ENCODE measurements at regions not wholly inside any gene's neighbourhood (a gene's known extent, or its start where the extent isn't known, plus 50 kb on each side); places are given as distances from the start of the nearest gene placed in this dataset.

DNA sequence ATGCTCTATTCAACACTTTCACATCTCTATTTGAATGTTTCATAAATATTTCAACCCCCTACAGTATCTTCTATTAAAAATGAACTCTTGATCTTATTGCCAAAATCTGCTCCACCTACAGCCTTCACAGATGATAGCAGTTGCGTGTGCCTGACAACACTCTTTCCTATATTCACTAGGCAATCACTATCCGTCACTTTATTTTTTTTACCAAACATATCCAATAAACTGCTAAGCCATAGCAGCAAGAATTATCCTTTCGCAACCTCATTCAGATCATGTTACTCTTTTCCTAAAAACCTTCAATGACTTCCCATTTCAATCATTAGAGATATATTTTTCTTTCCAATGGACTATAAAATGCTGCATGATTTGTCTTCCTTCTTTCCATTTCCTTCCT, 629.8 kb upstream of the PCDH9 start:
- DNase-seq = no peak

DNA sequence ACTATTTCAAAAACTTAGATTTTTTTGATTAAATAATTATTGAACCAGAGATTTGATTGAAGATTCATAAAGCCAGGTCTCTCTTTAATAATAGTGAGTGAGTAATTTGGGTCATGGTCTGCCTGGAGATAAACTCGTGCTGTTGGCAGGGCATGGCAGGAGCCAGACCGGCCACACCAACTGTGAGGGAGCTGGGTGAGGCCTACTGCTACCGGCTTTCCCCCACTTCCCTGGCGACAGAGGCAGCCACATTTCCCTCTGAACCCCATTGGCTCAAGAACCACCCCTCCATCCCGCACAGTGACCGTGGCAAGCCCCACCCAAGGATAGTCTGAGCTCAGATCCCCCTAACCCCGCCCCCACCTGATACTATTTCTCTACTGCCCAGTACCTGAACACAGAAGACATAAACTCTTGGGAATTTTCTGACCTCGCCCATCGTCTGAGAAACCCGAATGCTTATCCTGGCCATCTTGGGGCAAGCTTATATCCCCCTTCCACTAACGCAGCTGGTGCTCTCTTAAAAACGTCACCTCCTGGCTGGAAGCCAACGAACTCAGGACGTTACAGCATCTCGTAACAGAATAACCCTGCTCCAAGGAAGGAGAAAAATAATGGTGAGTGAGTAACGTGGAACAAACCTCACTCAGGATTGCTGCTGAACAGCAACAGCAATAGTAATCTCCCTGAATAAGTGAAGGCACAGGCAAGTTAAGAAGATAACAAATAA, 627.6 kb upstream of the PCDH9 start:
- DNase-seq = no peak

DNA sequence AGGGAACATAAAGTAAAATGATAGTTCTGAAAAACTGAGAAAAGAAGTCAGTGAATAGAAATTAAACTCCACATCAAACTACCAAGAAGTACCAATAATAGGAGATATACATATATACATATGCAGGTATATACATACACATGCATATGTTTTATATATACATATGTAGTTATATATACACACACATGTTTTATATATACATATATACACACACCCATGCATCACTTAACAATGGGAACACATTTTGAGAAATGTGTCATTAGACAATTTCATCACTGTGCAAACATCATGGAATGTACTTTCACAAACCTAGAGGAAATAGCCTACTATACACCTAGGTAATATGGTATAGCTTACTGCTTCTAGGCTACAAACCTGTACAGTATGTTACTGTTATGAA, 626.8 kb upstream of the PCDH9 start:
- no peak for DNase-seq

DNA sequence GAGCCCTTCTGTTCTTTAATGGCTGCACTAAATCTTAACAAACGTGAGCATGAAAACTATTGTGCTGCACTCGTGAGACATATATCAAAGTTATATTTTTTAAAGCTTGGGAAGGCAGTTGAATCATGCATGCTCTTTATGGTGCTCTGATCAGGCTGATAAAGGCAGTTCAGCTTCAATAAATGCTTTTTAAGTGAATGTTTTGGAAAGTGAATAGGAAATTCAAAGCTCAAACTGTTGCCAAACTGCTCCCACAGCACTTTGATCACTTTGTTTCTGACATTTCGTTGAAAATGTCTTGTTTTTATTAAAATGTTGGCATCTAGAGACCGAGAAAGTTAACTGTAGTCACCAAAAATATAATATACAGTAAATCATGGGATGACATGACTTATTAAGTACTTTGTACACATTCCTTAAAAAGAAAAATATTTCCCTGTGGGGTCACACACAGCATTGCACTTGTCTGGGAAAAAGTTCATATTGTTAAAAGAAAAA, 625.7 kb upstream of the PCDH9 start:
- DNase-seq = no peak

DNA sequence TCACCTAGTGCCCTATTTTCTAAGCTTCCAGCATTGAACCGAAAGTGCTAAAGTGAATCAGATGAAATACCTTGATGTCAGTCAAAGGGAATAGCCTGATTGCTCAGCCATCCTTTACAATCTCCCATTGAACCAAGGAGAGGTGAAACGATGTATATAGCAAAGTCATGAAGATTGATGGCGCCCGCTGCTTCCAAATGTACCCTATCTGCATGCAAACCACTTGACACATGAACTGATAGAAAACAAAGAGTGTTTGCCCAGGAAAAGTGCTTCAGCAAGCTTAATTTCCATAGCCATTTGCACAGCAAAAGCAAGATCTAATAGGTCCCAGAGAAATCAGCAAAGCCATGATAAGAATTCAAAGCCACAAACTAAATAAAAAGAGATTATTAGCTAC, 624.9 kb upstream of the PCDH9 start:
- DNase-seq = no peak

DNA sequence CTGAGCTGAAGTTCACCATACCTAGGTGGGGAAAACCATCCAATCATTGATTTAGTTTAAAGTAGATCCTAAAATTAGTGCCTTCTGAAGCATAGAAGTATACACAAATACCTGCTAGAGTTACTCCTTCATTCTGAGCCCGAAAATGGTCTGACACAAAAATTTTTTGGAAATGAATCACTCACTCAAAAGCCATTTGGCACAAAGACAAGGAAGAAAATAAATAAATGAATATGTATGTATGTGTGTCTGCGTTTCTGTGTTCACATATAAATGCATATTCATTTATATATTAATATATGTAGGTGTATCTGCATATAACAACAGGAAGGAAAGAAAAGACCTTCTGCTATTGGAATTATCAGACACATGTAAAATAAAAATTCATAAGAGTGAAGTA, 614.4 kb upstream of the PCDH9 start:
- no peak for DNase-seq

DNA sequence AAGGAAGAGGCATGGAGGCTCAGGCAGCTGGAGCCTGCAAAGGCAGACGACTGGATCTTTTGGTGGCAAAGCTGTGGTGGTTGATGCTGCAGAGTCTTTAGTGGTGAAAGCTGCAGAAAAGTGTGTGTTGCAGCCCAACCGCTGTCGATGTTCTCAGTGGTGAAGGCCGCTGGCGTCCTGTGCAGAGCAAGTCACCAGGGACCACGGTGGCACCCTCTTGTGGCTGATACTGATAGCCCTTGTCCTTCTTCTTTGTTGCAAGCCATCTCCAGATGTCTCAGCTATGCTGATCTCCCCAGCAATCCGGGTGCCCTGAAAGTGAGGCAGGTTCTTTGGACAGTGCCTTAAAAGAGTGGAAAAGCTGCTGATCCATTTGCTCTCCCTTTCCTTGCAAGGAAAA, 610.9 kb upstream of the PCDH9 start:
- DNase-seq = peak; percentile 2

DNA sequence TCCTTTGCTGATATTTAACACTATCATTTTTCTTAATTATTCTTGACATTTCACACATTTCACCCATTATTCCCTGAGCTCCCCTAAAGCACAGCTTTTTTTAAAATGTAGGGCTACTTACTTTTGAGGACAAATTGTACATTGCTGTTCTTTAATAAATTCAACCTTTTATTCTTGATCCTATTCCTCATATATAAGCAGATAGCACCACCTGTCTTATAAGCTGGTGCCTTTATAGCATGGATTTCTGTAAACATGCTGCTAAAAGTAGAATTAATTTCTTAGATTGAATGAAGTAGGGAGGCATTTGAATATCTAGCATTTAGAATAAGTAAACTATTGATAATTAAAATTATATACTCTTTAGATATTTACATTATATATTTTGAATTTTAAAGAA, 603.4 kb upstream of the PCDH9 start:
- DNase-seq = no peak

DNA sequence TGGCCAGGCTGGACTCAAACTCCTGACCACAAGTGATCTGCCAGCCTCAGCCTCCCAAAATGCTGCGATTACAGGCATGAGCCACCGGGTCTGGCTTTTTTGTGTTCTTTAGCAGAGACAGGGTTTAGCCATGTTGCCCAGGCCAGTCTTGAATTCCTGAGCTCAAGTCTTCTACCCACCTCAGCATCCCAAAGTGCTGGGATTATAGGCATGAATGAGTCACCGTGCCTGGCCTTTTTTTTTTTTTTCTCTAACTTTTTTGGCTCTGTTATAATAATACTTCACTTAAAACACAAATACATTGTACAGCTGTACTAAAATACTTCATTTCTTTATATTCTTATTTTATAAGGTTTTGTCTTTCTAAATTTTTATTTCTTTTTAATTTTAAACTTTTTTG, 599.5 kb upstream of the PCDH9 start:
- no peak for DNase-seq

DNA sequence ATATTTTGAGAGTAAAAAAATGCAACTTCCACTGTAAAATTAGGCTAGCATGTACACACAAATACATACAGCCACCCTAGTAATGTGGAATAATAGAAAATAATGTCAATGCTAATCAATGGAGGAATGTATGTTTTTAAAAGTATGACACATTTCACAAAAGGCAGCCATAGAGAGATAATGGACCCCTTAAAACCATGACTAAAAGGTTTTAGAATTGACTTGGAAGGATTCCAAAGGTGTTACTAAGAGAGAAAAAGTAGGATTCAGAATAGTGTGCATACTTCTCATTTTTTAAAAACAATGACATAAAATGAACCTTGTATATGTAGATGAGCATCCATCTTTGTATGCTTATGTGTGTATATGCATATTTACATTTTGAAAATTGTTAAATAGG, 597.9 kb upstream of the PCDH9 start:
- DNase-seq = no peak

DNA sequence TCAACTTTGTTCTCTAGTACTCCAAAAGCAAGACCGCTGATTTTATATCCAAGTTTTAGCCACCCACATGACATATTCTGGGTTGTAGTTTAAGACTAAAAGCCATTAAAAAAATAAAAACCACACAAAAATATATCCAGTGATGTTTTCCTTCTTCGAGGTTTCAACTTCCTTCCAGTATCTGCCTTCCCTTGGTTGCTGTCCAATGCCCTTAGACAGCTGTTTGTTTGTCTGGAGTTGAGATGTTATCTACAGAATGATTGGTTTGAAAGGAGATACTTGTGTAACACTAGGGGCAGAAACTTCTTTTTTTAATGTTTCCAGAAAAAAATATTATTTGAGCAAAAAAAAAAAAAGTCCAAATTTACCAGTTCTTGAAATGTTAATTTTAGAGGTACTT, 591.5 kb upstream of the PCDH9 start:
- no peak for DNase-seq

DNA sequence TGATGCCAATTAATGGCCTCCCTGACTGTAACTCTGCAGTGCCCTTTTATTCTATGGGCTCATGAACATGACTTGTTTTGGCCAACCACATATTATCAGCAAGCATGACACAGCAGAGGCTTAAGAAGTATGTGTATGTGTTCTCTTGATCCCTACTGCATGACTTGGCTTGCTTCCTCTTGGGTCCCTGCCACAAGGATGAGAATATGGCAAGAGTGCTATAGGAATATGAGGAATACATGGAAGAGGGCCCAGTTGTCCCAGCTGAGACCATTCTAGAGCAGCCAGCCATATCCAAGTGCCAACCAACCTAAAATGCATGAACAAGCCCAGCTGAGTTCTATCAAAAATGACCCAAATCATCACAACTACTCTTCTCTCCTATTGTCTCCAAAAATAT, 576.7 kb upstream of the PCDH9 start:
- DNase-seq = peak; percentile 1

DNA sequence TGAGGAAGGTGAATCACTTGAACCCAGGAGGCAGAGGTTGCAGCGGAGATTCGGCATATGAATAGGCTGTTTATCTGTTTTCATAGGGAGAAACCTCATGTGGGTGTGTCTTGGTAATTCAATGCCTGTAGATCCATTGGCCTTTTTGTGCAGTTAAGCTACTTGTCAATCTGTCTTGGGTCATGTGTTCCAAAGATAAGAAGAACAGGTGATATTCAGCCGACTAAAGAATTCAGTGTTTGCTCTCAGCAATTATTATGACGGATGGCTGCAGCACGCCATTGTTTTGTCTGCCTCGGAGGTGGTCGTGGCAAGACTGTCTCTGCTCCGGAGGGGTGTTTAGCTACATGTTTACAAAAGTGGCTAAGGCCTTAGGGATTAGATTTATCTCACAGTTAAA, 573.0 kb upstream of the PCDH9 start:
- DNase-seq = no peak

DNA sequence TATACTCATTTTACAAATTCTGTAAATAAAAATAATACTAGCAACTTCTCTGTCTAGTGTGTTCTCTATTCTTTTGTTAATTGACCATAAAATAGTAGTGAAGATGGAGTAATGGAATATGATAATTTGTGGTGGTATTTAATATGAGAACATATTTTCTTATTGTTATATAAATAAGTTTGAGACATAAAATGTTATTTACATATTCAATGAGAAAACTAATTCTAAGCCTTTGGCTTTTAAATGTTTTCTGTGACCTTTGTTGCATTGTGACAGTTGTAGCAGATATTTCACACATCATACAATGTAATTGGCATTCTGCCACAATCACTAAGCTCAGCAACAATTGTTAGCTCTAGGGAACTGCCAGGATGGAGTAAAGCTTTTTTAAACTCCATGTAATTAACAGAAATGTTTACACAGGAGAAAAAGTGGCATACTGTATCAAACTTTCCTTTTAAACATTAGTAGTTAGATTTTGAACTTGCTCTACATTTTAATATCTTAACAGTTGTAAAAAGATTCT, 562.1 kb upstream of the PCDH9 start:
- DNase-seq = peak; percentile 6

DNA sequence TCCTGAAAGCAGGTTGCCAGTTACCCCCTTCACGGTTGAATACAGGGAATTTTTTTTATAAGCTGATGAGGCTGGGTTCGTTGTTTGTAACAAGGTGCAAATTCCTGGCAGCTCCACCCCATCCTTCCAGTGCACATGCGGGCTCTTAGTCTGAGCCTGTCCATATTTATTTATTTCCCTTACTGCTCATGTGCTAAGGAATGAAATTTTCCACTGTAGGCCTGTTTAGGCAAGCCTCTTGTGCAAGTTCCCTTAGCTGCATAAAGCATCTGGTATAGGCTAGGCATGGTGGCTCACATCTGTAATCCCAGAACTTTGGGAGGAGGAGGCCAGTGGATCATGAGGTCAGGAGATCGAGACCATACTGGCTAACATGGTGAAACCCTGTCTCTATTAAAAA, 560.9 kb upstream of the PCDH9 start:
- DNase-seq = no peak

DNA sequence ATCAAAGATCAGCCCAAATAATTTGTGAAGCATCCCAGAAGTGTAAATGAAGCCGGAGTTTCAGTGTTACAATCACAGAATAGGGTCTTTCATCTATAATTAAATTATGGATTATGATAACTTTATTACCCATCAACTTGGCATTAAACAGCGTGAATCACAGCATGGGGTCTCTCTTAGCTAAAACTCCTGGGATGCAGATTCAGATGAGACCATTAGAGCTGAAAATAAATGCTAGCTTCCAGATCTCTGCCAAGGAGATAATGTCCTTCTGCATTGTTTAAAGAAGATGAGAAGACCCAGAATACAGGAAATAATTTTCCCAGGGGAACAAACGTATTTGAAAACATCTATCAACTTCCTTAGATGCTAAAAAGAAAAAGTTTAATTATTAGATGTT, 546.0 kb upstream of the PCDH9 start:
- DNase-seq = no peak

DNA sequence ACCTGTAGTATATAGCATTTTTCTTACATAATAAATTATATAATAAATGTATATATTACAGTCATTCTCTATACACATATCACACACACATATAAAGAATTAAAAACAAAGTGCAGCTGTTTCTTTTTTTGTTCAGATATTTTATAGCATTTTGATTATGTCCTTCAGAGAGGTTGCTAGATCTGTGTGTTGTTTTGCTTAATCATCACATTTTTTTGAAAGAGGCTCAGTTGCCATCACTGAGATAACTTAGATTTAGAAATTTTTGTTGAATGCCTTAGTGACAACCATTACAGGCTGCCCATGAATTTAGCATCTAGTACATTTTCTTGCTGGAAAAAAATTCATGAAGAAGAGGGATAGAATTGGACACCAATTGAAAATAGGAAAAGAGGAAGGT, 545.2 kb upstream of the PCDH9 start:
- no peak for DNase-seq

DNA sequence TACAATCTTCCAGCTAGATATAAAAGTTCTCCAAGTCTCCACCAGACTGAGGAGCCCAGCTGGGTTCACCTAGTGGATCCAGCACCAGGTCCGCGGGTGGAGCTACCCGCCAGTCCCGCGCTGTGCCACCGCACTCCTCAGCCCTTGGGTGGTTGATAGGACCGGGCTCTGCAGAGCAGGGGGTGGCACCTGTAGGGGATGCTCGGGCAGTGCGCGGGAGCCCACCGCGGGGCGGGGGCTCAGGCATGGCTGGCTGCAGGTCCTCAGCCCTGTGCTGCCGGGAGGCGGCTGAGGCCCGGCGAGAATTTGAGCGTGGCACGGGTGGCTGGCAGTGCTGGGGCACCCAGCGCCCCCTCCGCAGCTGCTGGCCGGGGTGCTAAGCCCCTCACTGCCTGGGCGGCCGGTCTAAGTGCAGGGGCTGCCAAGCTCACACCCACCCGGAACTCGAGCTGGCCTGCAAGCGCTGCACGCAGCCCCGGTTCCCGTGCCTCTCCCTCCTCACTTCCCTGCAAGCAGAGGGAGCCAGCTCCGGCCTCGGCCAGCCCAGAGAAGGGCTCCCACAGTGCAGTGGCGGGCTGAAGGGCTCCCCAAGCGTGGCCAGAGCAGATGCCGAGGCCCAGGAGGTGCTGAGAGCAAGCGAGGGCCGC, 542.8 kb upstream of the PCDH9 start:
- DNase-seq = no peak

DNA sequence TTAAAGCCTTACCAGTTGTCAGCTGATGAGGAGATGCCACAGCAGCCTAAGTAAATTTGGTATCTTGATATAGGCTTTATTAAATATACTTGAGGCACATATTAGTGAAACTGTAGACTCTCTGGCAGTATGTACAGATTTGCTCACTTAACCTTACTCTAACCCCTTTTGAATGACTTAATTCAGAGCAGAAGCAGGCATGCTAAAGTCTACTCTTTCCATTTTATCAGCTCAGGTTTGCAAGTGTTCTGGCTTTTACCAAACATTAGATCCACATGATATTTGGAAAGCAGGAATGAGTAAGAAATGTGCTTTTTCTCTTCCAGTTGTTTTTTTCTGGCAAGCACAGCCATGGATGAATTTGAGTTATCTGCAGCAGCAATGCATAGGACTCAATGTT, 541.0 kb upstream of the PCDH9 start:
- DNase-seq = no peak

DNA sequence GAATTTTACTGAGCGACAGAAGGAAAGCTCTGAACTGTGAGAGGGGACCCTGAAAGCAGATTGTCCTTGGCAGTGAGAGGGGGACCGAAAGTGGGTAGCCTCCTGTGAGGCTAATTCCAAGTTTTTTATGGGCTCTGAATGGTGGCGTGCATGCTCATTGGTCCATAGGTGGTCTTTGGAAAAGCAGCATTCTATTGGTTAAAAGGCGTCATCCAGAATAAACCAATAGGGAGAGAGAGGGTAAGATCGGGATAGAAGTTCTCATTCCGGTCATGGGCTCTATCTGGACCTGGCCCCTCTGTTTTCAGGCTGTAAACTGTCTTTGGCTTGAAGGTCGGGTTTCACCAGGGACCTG, 539.8 kb upstream of the PCDH9 start:
- no peak for DNase-seq

DNA sequence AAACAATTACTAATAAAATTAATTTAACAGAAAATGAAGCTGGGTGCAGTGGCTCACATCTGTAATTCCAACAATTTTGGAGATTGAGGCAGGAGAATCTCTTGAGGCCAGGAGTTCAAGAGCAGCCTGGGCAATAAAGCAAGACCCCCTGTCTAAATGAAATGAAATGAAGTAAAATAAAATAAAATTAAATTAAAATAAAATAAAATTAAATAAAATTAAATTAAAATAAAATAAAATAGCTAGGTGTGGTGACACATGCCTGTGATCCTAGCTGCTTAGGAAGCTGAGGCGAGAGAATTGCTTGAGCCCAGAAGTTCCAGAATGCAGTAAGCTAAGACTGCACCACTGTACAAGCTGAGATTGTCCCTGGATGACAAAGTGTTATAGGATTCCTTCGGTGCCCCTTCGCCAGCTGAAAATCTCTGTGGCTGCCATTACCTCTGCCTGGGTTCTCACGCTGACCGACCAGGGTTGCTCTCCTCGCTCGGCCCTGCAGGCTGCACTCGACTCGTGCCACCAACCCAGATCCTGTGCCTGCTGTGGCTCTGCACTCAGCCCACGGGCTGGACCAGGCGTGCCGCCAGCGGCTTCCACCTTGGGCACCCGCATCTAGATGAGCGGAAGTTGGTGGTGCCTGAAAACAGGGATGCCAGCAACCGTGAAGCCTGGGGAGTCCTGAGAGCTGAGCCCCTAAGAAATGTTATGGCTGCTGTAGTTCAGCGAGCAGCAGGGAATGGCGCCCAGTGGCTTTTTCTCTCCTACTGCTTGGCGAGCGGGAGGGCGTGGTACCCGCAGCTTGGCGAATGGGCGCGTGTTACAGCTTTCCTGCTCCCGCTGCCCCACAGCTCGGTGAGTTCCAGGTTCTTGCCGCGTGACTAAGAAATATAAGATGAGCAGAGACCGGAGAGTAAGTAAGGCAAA, 539.2 kb upstream of the PCDH9 start:
- DNase-seq = no peak

DNA sequence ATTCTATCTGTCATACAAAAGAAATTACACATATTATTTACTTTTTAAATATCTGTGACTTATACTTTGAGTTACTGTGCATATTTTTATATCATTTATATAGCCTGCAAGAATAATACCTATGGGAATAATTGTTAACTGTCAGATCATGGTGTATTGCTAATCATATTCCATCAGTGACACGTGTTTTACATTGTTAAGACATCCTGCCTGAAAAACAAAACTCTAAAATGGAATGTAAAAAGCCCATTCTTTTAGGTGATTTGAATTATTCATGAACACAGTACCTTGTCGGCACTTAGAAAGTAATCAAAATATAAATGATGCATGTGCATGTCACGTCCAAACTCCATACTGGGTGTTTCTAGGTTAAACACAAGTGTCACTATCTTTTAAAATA, 533.8 kb upstream of the PCDH9 start:
- DNase-seq = no peak

DNA sequence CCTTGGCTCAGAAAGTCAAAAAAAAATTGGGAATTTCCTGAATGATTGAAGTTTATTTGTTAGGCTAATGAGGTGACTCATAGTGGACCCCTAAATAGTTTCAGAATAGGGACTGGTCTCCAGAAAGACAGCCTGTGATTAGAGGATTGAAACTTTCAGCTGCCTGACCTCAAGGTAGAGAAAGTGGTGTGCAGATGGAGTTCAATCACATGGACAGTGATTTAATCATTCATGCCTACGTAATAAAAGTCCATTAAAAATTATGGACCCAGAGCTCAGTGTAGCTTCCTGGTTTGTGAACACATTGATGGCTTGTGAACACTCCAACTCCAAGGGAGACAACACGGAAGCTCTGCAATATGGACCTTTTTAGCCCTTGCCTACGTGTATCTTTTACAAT, 533.2 kb upstream of the PCDH9 start:
- DNase-seq = no peak

DNA sequence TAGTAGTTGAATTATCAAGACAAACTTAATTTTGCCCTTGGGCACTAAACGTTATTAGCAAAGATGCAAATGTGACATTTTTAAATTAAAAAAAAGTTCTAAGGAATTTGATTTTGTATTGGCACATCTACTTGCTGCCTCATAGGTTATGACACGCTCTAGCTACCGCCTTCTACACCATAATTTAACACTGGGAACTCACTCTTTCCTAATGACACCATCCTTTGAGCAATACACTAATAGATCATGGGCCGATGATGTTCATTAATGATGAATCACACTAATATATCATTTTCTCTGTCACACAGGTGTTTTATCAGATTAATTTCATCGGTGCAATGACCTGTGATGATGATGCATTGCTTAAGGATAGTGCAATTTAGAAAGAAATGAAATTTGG, 528.8 kb upstream of the PCDH9 start:
- no peak for DNase-seq

Measured in hematopoietic multipotent progenitor cell treated with erythropoietin and hydrocortisone succinate and interleukin-3 and kit ligand, for 6 days (in vitro differentiated cells).